Body of pancreas (tissue), 4 donors: ENCODE measurements at regions not wholly inside any gene's neighbourhood (a gene's known extent, or its start where the extent isn't known, plus 50 kb on each side); places are given as distances from the start of the nearest gene placed in this dataset.

Experiments
- ATAC-seq: fragments of 150-250 bp; one replicate; pipeline ENCODE4 v1.9.1; 2016
- DNase-seq, 4 donors: peaks; one replicate each; pipeline ENCODE4 v3.0.0-alpha.2; 2019
- H3K27ac ChIP-seq, 4 donors: fragments of 200-600 bp; sonication (generic); 1 replicate in 3 of 4; 2 replicates in 1 of 4; pipeline versions ENCODE4 v1.5.1 to v1.6.1; 2016 to 2019; ENCODE audit warnings: mild to moderate bottlenecking in 1 of 4, mixed read lengths in 1 of 4, moderate library complexity in 1 of 4
- H3K27me3 ChIP-seq, 2 donors: fragments of 200-600 bp; sonication (generic); one replicate each; pipeline ENCODE4 v1.6.0; 2016; ENCODE audit warnings: mild to moderate bottlenecking in 1 of 2
- H3K36me3 ChIP-seq, 2 donors: fragments of 200-600 bp; sonication (generic); replicated peaks in 1 of 2; 2 replicates each; pipeline ENCODE4 v1.5.1; 2016; ENCODE audit warnings: low read depth in 2 of 2; ENCODE audit not compliant: insufficient read depth in 1 of 2
- H3K4me1 ChIP-seq: fragments of 200-600 bp; sonication (generic); one replicate; pipeline ENCODE4 v1.6.0; 2016
- H3K4me3 ChIP-seq, 2 donors: fragments of 200-600 bp; sonication (generic); 1 replicate in 1 of 2; 2 replicates in 1 of 2; pipeline ENCODE4 v1.5.1; 2016 to 2019
- H3K9me3 ChIP-seq, 3 donors: fragments of 200-600 bp; sonication (generic); 1 replicate in 2 of 3; 2 replicates in 1 of 3; pipeline ENCODE4 v1.5.1; 2016
- CTCF ChIP-seq, 7 experiments: fragments of 450-650 bp in 4 of 7; fragments of 200-600 bp in 3 of 7; sonication (generic) in 3 of 7; IDR thresholded peaks; one replicate each; pipeline ENCODE4 v1.5.1; 2016 to 2019; ENCODE audit warnings: antibody characterized with exemption in 7 of 7
- POLR2A ChIP-seq, 3 donors: fragments of 450-650 bp; IDR thresholded peaks; one replicate each; pipeline ENCODE4 v1.6.1; 2016; ENCODE audit warnings: antibody characterized with exemption in 3 of 3, mild to moderate bottlenecking in 2 of 3
- WGBS, 2 donors: methylation state at CpG; one replicate each; pipeline ENCODE4 v1.1.5; 2017; 5-methylcytosine and 5-hydroxymethylcytosine counted together
- intact Hi-C: fragments of 100-400 bp; cut with DNase I; formaldehyde crosslinking; loops from one replicate; pipeline ENCODE4 v1.15.1; 2023

GRCh38 chr1:101508913-101509312, 272.1 kb downstream of the S1PR1 start:
- no peak for DNase-seq
- ATAC-seq = no peak
- TF ChIP-seq POLR2A (IDR thresholded peaks at IDR 0.05) (no peak), CTCF (IDR thresholded peaks at IDR 0.05) (no peak)
- Histone ChIP-seq H3K4me3 (no peak overlapping the region), H3K36me3 (no peaks in the 10 kb centered on the region), H3K9me3 (no peaks in the 10 kb centered on the region), H3K27me3 (no peaks in the 10 kb centered on the region), H3K4me1 (no peaks in the 10 kb centered on the region), H3K27ac (no peak overlapping the region)
- WGBS, 2 donors = 61 to 70% methylated on average over 2 of the region's 2 CpGs
- intact Hi-C loops = no loop called here

- intact Hi-C loops = no loop called here
- no peaks in the 10 kb centered on the region for H3K4me1 ChIP-seq
- no peak overlapping the region for H3K4me3 ChIP-seq
- no peaks in the 10 kb centered on the region for H3K27me3 ChIP-seq
- WGBS, 2 donors = 42 to 57% methylated on average over 1 of the region's 1 CpG
- ATAC-seq (no peak), DNase-seq (no peak)
- H3K9me3 ChIP-seq = no peaks in the 10 kb centered on the region
- H3K36me3 ChIP-seq = no peaks in the 10 kb centered on the region
- TF ChIP-seq POLR2A (IDR thresholded peaks at IDR 0.05) = no peak
- TF ChIP-seq CTCF (IDR thresholded peaks at IDR 0.05) = no peak
- H3K27ac ChIP-seq = no peak overlapping the region
These were observed 272.6 kb downstream of the S1PR1 start for GRCh38 chr1:101509370-101509769.

GRCh38 chr1:101511202-101511891, 274.5 kb downstream of the S1PR1 start:
- H3K36me3 ChIP-seq = no peaks in the 10 kb centered on the region
- intact Hi-C loops = no loop called here
- DNase-seq (no peak), ATAC-seq (no peak)
- no peak overlapping the region for H3K4me3 ChIP-seq
- TF ChIP-seq CTCF (IDR thresholded peaks at IDR 0.05) = no peak
- TF ChIP-seq POLR2A (IDR thresholded peaks at IDR 0.05) = no peak
- no peak overlapping the region for H3K27ac ChIP-seq
- no peaks in the 10 kb centered on the region for H3K9me3 ChIP-seq
- no peaks in the 10 kb centered on the region for H3K27me3 ChIP-seq
- no peaks in the 10 kb centered on the region for H3K4me1 ChIP-seq
- WGBS, 2 donors = 73 to 76% methylated on average over 2 of the region's 2 CpGs

- Histone ChIP-seq H3K36me3 (no peaks in the 10 kb centered on the region), H3K4me1 (no peaks in the 10 kb centered on the region), H3K4me3 (no peak overlapping the region), H3K27me3 (no peaks in the 10 kb centered on the region), H3K9me3 (no peaks in the 10 kb centered on the region), H3K27ac (no peak overlapping the region)
- WGBS, 2 donors = 4% methylated on average over 4 of the region's 4 CpGs
- peak in 3 of 4 donors; percentile 8 to 13 (median 9) for DNase-seq
- intact Hi-C loops = no loop called here
- peak; percentile 9 to 63 (median 53) for TF ChIP-seq CTCF (IDR thresholded peaks at IDR 0.05)
- no peak for TF ChIP-seq POLR2A (IDR thresholded peaks at IDR 0.05)
- peak; percentile 55 for ATAC-seq
These were observed 283.5 kb downstream of the S1PR1 start for GRCh38 chr1:101520302-101520701.

GRCh38 chr1:101522486-101522885, 285.7 kb downstream of the S1PR1 start:
- intact Hi-C loops = no loop called here
- ATAC-seq = no peak

More at GRCh38 chr1:101522486-101522885, 285.7 kb downstream of the S1PR1 start:
- Histone ChIP-seq H3K27me3 (no peaks in the 10 kb centered on the region), H3K9me3 (no peaks in the 10 kb centered on the region), H3K36me3 (no peaks in the 10 kb centered on the region), H3K27ac (no peak overlapping the region), H3K4me3 (no peak overlapping the region), H3K4me1 (no peaks in the 10 kb centered on the region)
- no peak for DNase-seq
- WGBS, 2 donors = 69 to 74% methylated on average over 2 of the region's 2 CpGs
- TF ChIP-seq CTCF (IDR thresholded peaks at IDR 0.05) = no peak
- no peak for TF ChIP-seq POLR2A (IDR thresholded peaks at IDR 0.05)
